HG02763 (cell line): ENCODE measurements at regions not wholly inside any gene's neighbourhood (a gene's known extent, or its start where the extent isn't known, plus 50 kb on each side); places are given as distances from the start of the nearest gene placed in this dataset.

ENCODE experiments used
- ATAC-seq: cut with Tn5 transposase; IDR thresholded peaks from one replicate; pipeline ENCODE4 v1.9.1; 2021; ENCODE audit warnings: mild to moderate bottlenecking, moderate library complexity; ENCODE audit not compliant: unreplicated experiment

DNA sequence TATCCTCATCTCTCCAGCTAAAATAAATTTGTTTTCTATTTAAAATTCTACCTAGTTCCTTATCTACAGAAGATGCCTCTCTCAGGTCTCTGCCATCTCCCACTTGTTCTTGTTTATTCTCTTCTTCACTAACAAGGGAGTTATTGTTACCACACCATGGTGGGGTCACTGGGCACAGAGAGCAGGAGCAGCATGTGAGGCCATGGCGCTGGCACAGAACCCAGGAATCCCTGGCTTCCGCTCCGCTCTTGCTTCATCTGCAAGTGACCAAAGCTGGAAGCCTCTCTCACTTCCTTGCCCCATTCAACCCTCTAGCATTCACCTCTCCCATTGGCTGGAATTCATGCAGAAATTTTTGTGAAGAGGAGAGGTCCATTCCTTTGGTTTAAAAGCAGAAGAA lies 190.7 kb upstream of the NCAM1 start:
- ATAC-seq, result no peak

DNA sequence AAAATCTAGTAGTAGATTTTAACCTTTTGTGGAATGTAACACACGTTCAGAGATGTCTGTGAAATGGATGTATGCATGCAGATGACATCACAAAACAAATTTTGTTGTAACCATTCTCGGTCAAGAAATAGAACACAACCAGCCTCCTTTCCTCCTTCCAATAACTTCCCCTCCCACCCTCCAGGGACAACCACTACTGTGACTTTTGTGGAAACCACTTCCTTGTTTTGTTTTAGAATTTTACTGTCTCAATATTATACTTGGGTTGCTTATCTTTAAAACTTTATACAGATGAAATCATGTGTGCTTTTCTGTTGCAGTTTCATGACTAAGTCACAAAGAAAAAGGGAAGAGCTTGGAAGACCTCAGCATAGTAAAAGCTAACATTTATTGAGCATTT lies 189.4 kb upstream of the NCAM1 start:
- no peak for ATAC-seq

DNA sequence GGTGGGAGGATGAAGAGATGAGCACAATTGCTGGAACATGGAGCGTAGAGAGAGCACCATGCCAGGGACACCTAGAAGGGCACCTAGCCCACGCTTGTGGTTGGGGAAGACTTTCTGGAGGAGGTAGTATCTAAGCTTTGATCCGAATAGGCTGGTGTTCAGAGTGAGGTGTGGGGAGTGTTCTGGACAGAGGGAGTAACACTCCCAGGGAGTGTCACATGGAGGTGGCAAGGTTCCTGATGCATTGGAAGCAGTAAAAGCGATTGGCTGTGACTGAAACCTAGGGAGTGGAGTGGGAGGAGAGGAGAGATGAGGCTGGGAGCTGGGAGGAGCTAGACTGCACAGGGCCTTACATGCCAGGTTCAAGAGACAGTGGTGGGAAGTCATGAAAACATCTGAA lies 188.0 kb upstream of the NCAM1 start:
- no peak for ATAC-seq

DNA sequence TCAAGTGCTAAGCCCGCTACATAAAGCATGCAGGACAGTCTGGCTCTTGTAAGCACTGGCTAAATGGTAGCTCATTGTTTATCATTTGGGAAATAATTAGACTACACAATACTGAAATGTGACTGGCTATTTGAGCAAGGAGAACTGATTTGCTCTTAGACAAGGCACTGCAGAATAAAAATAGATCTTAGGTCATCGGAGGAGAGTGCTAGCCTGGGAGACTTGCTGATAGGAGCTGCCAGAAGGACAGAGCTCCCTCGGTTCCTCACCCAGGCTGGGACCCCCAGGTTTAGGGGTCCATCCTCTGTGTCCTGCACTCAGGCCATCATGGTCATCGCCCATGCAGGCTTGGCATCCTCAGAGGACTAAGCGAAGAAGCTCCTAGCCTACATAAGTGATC lies 184.4 kb upstream of the NCAM1 start:
- ATAC-seq, result no peak

DNA sequence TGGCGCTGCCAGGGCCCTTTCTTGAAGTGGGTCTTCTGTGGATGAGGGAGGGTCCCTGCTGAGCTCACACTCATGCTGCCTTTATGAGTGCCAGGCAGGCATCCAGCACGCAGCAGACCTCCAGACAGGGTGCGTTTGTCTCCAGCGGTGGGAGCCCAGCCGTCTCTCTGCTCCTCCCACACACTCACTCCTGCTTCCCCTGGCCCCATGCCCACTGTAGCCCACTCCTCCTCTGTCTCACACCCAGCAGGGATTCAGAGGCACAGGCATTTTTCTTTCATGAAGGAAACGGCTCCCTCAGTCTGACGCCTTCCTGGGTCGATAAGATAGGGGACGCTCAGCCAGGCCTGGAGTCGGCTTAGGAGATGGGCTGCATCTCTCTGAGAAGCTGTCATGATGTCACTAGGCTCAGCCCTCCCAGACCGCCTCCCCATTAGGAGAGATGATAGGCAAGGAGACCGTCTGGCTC lies 183.9 kb upstream of the NCAM1 start:
- ATAC-seq, result no peak

DNA sequence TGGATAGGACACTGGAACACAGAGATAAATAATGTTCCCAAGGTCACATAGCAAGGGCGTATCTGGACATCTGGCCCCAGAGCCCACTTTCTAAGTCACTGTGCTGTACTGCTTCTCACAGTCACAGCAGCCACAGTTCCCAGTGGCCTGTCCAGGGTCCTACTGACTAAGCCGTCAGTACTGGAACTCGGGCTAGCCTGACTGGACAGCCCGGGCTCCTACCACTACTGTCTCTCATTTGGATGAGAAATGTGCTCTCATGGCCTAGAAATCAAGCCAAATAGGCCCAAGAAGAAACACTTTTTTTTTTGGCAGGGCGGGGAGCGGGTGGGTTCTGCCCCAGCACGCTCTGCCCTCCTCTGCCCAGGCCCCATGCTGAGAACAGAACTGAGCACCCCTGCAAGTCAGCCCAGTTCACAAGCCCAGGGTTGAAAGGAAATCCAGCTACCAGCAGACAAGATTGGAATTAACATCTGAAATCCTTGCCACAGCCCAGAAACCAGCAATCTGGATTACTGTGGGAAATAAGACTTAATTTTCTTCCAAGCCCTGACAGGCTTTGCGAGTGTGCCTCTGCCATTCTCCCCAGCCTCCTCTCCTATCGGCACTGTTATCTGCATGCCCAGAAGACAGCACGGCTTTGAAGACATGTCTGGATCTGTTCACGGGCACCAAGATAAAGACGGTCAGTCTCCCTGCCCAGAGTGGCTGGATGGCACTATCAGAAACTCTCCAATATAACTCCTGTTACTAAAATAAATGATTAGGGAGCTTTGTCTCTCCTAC lies 182.9 kb upstream of the NCAM1 start:
- ATAC-seq, result no peak

DNA sequence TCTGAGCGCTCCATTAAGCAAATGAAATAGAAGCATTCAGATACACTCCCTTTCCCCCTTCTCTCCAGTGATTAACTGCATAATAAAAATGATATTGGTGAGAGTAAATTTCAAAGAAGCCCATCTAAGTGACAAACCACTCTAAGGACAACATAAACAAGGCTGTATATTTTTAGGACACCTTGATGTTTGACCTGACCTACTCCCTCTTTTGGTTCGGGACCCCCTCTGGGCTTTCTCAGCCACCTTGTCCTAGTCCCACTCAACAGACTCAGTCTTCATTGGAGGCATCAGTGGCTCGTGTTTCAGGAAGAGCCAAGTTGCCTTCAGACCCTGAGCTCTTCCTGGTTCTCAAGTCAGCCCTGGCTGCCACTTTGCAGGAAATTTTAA lies 182.3 kb upstream of the NCAM1 start:
- no peak for ATAC-seq

DNA sequence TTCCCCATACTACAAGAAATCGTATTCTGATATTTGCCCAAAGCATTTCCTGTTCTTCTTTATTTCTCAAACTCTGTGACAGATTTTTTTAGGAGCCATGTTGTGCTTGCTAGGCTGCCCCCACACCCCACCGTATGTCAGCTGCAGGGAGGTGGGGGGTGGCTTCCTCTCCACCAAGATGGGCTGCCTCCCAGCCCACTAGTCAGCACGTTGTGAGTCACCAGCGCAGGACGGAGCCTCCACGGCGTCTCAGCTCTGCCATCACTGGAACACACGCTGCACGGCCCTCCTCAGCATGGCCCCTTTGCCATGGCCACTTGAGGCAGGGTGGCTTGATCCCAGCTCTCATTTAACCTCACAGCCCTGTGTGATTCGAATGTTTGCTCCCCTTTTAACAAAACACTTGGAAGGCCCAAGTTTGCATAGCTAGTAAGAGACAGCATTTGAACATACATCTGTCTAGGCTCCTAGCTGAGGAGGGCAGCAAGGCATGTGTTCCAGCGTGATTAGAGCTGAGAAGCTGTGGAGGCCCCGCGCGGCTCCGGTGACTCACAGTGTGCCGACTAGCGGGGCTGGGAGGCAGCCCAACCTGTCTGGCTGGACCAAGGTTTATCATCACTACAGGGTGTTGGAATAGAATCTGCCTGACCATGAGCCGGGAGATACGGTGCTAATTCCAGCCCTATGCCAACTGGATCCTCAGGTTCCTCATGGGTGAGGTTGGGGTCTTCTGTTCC lies 180.7 kb upstream of the NCAM1 start:
- ATAC-seq, result no peak

DNA sequence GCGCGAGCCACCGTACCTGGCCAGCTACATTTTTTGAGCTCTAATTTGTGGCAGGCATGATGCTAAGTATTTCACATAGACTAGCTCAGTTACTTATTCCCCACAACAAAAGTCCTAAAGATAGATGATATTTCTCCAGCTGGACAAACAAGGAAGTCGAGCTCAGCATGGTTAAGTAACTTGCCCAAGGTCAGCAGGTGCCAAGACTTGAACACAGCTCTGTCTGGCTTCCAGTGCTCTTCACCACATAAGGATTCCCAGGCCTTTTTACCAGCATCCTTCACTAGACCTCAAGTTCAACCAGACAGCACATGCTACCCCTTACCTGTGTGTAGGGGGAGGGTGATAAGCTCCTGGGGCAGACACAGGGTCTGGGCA lies 177.3 kb upstream of the NCAM1 start:
- ATAC-seq, result no peak

DNA sequence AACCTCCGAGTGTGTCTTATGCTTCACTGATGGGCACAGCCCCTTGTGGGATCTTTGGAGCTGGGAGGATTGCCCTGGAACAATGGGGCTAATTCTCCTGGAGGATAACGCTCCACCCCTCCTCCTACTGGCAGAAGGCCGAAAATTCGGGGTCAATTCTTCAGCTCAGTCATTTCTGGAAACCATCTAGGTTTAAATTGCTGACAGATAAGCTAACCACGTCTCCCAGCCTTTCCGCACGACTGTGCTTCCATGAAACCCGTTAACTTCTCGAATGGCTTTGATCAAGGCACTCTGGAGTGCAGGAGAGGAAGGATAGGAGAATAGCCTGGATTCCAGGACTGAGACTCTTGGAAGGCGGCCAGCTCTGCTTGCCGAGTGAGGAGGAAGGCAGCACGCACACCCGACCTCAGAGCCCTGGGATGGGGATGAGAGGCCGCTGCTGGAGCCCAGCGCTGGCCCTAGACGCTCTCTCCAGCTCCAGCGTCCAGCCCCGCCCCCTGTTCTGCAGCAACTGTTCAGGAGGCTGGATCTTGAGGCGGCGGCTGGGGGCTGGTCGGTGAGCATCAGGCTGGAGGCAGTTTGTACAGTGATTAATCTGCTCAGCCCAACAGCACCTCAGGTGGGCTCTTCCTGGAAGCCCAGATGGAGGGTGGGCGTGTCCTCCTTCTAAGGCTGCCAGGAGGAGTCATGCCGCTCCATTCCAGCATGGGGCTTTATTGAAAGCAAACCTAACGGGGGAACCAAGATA lies 176.7 kb upstream of the NCAM1 start:
- no peak for ATAC-seq

DNA sequence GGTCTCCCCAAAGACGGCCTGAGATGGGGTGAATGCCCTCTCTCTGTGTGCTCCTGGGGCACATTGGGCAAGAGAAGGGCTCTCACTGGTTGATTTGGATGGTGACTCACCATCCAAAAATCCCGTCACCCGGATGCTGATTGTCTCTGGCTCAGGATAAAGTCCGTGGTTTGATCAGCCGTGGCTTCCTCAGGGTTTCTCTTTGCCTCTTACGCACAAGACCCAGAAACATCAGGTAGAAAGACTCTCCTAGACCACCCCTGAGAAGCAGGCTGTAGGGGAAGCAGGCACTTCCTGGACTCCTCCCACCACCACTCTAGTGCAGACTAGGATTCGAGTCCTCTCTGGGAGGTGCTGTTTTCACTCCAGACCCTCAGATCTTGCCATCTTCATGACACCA lies 176.1 kb upstream of the NCAM1 start:
- no peak for ATAC-seq

DNA sequence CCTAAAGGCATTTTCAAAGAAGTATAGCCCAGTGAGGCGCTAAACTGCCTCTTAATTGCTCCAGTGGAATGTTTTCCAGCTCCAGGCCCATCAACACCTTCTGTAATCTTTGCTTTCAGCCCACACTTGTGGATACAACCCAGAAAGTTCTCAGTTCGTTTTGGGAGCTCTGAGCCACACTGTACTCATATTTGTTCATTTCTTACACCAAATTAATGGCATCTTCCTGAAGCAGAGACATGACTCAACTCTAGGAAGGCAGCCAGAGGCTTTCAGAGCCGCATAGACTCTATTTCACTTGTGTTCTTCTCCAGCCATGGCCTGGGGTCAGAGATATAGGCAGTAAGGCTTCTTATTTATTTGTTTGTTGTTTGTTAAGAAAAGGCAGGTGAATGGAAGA lies 175.5 kb upstream of the NCAM1 start:
- no peak for ATAC-seq

DNA sequence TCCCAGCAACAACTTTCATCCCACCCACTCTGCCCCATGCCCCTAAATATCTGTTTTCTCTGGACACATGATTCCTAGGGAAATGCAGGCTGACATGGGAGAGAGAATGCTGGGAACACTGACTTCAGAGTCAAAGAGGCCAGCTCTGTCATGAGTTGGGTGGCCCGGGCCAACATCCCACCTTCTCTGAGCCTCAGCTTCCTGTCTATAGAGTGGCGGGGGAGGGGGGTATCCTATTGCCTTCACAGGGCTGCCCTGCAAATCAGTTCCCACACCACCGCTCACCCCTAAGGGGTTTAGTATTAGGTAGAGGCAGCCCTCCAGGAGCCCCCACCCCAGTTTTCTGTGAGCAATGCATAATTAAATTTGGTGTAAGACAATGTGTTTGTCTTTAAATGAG lies 175.0 kb upstream of the NCAM1 start:
- no peak for ATAC-seq

DNA sequence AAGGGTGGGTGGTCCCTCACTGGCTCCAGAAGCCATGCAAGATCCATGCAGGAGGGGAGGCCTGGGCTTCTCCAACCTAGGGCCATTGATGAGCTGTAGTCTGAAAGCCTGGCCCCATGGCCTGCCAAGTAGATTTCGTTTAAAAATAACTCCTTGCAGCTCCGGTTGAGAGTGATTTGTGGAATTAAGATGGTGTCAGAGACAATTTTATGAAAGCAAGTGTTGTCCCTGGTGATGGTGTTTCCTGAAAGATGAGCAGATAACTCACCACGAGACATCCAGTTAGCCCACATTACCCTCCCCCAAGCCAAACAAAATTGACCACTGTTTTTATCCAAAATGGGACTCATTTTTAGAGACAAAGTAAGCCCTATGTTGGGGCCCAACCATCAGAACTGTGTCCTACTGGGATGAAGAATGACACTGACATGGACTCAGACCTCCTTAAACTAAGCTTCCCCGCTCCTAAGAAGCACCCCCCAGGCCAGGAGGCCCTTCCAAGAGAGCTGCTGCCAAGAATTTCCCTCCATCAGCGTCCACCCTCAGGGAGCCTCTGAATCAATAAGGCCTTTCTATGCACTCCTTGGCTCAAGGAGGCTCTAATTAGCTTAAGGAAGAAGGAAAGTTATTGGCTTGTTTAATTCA lies 174.2 kb upstream of the NCAM1 start:
- no peak for ATAC-seq

DNA sequence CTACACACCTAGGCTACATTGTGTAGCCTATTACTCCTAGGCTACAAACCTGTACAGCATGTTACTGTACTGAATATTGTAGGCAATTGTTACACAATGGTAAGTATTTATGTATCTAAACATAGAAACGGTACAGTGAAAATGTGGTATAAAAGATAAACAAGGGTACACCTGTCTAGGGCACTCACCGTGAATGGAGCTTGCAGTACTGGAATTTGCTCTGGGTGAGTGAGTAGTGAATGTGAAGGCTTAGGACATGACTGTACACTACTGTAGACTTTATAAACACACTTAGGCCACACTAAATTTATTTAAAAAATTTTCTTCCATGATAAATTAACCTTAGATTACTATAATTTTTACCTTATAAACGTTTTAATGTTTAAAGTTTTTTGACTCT lies 171.7 kb upstream of the NCAM1 start:
- no peak for ATAC-seq

DNA sequence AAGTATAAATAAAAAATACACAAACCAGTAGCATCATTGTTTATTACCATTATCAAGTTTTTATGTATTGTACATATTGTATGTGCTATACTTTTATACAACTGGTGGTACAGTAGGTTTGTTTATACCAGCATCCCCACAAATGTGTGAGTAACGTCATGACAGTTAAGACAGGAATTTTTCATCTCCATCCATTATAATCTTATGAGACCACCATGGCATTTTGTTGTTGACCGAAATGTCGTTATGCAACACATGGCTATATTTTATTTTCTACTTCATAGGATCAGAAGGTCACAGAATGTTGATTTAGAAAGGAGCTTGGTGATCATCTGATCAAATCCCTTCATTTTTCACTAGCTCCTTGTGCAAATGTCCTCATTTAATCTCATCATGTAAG lies 170.9 kb upstream of the NCAM1 start:
- ATAC-seq, result no peak

DNA sequence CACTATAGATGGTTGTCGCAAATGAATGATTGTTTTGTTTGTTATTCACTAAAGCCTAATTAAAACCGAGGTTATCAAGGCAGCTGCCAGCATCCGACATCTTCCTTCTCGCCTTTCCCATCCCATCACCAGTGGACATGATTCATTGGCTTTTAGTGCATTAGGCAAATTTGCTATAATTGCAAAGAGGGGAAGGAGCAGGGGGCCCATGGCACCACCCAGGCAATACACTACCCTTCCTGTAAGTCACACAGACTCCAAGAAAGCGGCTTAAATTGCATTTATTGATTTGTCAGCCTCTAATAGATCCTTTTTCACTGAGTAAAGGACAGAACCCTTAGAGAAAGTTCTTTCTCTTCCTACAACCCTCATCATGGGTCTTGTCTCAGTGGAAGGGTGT lies 169.2 kb upstream of the NCAM1 start:
- ATAC-seq, result no peak

DNA sequence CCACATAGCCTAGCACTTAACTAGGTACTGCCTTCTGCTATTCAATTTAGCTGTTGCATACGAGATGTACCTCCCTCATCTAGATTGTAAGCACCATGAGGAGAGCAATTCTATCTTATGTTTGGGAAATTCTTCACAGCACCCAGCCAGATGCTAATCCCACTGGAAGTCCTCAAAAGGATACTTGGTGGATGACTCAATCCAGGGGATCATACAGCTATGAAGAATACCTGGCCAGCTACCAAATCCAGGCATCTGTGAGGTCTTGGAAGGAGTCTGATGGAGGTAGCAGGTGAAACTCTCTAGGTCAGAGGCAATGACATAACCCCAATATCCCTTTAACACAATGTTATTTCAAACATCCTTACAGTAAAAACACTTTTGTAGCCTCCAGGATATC lies 167.8 kb upstream of the NCAM1 start:
- no peak for ATAC-seq

DNA sequence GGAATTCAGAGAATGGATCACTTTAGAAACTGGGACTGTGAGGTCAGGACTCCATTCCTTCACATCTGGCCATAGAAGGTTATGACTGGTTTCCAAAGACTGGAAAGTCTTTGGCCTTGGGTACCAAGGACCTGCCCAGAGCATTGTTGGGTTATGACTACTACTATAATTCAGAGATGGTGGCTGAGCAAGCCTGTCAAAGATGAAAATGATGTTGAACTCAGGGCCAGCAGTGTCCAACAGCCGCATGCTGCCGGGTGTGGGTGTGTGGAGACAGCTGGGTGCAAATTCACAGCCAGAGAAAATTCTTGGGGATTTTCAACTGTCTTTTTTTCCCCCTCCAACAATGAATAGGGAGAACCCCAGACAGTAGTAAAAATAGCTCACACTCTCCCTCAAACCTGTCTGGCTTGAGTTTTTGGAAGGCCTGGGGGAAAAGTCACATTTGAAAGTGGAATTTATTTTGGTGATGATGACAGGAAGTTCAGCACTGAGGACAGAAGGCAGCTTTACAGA lies 166.8 kb upstream of the NCAM1 start:
- ATAC-seq, result no peak

DNA sequence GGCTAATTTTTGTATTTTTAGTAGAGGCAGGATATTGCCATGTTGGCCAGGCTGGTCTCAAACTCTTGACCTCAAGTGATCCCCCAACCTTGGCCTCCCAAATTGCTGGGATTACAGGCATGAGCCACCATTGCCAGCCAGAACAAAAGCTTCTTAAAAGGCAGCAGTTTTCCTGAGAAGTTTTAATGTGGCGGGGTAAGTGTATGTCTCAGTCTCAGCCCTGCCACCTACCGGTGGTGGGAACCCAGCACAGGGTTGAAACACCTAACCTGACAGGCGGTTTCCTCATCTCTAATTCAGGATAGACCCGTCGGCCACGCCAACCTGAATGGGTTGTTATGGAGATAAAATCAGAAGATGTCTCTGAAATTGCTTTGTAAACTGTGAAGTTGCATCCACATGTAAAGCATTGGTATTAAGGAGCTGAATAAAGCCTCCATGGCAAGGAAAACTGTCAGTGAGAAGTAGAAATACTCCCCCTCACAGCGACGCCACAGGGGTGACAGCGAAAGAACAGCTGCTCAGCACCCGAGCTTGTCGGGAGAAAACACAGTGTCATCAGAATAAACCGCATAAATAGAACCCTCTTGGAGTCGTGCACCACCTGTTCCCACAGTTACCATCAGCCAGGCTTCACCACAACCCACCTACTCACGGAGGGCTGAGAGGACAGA lies 165.9 kb upstream of the NCAM1 start:
- ATAC-seq, result no peak
